Inflammatory macrophage treated with lipopolysaccharide for 4 hours (primary cell): ENCODE measurements at regions not wholly inside any gene's neighbourhood (a gene's known extent, or its start where the extent isn't known, plus 50 kb on each side); places are given as distances from the start of the nearest gene placed in this dataset.
"Not testable (repeated sequence)": the region's sequence is repeated elsewhere in the genome, so short reads cannot be mapped to it uniquely, and the experiment has no call there.

Source experiments
- DNase-seq: peaks from one replicate; pipeline ENCODE4 v3.0.0-alpha.2; 2020

DNA sequence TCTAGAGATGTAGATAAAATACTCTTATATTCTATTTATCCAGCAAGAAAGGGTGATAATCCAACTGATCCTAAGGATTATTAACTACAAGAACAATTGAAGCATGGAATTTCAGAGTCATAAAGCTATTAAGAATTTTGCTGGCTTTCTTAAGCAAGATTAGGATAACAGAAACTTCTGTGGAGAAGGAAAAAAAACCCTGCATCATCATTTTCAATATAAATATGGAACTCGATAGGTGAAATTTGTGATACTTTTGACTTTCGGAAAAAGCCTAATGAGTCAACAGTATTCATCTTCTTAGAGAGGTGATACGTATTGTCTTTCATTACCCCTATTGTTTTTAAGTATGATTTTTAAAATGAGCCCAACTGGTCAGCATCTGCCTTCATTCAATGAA, 593.3 kb downstream of the CPS1 start:
- DNase-seq = no peak

- no peak for DNase-seq
Observed at GRCh38 chr2:211157211-211157610, 600.8 kb downstream of the CPS1 start.

DNA sequence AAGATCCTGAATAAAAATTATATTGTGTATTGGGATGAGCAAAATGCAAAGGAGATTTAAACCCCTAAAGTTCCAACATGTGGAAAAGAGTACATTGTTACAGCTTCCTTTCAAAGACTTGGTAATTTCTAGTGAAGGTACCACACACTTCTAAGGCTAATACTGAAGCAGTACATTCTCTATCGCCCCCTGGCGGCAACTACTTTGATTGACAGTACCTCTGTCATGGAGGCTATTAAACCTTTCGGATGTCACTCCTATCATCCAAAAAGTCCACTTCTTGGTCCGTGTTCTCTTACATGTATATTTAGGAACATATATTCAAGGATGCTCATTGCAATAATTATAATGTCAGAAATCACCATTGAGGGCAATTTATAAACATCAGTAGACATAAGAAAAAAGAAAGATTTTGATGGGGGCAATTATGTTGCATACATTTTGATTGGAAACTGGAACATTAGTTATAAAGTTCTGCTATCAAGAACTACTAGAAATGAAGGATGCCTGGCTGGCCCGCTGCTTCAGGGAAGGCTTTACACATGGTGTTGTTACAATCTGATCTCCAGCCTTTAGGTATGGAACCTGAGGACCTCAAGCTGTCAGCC, 601.6 kb downstream of the CPS1 start:
- peak; percentile 71 for DNase-seq

DNA sequence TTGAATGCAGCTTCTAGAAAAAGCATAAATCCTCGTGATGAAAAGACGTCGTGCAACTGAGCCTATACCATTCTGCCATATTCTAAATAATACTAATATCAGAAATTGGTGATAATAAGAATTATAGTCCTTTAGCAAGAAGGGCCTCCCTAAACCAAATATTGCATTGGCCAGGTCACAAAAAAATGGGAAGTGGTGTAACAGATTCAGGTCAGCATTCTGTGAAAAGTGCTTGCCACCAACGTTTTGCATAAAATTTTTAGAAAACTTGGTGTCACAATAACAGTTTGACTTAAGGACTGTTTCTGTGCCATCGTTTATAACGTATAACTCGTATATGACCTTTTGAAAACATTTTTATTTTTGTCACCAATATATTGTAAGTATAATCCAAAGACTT, 603.6 kb downstream of the CPS1 start:
- DNase-seq = no peak

DNA sequence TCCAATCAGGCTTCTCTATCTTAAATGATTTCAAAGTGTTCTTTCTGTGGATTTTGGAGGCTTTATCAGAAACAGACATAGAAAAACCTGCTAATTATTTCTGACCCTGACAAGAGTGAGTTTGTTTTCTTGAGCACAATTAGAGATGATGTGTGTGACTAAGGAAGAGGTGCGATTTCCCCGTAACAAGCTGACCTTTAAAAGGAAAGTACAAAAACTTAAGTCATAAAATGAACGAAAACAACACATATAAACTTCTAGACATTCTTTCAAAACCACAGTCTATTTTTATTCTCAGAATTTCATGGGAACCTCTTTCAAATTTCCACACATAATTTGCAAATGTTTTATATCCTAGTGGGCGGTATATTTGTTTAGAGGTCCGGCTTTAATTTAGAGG, 604.8 kb downstream of the CPS1 start:
- DNase-seq = no peak

DNA sequence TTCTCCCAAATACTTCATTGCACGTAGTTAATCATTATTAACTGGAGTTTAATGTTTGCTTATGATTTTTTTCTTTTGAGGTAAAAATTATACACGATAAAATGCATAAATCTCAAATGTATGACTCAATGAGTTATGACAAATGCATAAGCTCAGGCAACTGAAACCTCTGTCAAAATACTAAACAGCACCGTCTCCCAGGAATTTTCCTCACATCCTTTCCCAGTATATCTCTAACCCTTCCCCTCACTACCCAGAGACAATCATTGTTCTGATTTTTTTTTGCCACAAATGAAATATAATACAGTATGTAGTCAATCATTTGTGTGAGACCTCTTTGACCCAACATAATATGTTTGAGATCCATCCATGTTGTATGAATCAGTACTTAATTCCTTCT, 606.5 kb downstream of the CPS1 start:
- no peak for DNase-seq

GRCh38 chr2:211170843-211171242, 614.4 kb downstream of the CPS1 start:
- no peak for DNase-seq

GRCh38 chr2:211174021-211174420, 617.6 kb downstream of the CPS1 start:
- DNase-seq = no peak

DNA sequence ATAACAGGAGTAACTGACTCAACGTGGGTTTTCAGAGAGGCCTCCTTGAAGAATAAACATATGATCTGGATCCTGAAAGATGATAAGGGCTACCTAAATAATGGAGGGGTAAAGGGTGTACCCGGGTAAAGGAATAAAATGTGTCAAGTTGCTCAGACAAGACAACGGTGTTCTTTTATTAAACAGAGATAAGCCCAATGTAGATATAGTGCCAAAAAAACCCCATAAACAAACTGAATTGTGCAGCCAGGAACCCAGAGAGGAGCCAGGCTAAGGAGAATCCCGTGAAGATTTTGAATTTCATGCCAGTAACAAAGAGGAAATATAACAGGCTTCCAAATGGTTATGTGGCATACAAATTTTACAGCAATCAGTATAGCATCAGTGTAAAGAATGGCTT, 618.2 kb downstream of the CPS1 start:
- DNase-seq = no peak

DNA sequence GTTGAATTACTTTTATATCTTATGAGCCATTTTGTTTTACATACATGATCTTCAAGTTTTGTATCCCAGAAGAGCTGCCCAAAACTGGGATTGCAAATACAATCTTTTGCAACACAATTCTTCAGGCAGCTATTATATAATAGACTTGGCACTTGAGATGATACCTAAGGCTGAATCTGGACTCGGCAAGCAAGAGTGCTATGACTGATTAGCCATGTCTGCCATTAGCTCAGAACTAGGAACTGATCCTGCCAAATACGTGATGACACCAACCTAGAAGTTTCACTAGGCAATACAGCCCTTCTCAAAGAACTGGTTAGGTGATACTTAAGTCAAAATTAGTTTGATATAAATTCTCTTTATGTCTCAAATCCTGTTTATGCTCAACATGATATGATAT, 619.6 kb downstream of the CPS1 start:
- DNase-seq = no peak

DNA sequence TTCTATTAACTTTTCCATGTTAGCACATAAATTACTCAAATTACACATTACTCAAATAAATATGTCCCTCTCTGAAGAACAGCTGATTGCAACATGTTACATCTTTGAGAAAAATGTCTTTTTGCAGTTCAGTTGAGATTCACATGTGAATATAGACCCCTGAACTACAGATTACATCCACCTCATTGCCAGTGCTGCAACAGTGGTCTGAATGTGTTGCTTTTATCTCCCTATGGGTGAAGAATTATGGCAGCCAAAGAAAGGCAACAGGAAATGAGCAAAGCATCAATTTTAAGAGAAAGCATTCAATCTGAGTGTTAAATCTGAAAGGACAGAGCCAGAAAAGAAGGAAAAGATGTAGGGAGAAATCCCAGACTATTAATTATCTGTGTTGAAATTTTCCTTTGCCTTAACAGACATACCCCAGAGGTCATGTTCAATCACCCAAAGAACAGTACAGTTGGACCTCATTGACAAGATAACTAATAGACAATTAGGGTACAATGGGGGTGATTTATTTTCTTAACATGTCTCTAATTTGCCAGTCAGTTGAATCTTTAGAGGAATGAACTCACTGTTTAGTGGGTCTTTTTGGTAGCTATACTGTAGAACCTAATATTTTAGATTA, 620.2 kb downstream of the CPS1 start:
- DNase-seq = no peak

DNA sequence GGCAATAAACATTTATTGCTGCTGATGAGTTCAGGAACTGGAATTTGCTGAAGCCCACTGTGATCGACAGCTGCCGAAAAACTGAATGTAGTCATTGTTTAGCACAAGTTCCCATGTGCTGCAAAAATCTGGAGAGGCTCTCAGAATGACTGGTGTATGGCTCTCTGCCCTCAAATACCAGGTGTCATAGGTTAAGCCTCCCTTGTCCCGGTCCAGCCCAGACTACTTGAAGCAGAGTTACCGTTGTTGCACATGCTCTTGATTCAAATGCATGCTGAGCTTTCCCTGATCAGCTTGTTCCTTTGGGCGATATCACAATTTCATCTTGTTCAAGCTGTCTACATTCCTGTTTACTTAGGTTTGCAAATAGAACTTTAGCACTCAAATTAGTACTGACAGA, 625.2 kb downstream of the CPS1 start:
- no peak for DNase-seq

DNA sequence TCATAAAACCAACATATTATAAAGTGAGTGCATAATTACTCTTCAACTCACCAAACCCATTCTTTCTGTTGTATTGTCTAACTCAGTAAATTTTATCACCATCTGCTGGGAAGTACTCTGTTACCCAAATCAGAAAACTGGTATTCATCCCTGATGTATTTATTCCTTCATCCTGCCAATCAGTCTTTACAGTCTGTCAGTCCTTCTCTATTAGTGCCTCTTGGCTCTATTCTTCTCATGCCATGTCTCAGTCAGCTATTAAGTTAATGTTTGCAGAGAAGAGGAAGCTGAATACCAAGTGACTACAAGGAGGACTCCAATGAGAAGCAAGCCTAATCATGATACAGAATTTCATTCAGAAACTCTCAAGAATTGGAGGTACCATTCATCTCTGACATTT, 631.2 kb downstream of the CPS1 start:
- no peak for DNase-seq

GRCh38 chr2:211203986-211204385, 647.6 kb downstream of the CPS1 start:
- no peak for DNase-seq

DNA sequence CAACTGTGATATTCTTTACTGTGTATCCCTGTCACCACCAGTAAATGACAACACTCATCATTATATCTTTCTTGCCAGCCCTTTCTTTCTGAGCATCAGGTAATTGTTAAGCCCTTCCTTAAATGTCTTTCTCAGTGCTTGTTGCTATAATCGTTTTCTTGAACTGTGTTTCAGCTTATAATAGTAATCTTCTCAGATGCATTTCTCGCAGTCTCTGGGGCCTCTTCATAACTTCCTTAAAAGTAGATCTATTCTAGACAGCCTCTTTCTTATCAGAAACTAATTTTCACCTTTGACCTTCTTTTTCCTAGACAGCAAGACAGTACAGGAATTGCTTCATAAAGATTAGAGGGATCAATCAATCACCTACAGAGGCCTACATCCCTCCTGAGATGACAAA, 648.1 kb downstream of the CPS1 start:
- DNase-seq = no peak

DNA sequence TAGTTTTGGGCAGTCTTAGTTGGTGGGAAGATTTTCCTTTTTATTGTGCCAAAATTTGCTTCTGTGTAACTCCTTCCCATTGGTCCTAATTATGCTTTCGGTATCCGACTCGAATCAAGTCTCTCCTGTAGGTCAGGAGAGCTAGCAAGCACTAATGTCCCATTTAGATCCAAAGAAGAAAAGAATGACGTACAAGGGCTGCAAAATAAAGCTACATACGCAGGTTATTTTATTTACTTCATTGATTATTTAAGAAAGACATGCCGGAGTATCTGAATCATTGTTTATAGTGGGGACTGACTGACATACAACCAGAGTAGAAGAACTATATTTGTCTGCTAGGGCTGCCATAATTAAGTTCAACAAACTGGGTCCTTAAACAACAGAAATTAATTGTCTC, 648.5 kb downstream of the CPS1 start:
- DNase-seq = no peak

GRCh38 chr2:211205358-211205757, 649.0 kb downstream of the CPS1 start:
- no peak for DNase-seq

- DNase-seq = no peak
Observed at GRCh38 chr2:211205836-211206235, 649.4 kb downstream of the CPS1 start.

- DNase-seq = no peak
Observed at GRCh38 chr2:211216221-211216620, 659.8 kb downstream of the CPS1 start.

GRCh38 chr2:211219548-211219947, 663.1 kb downstream of the CPS1 start:
- not testable (repeated sequence) for DNase-seq

GRCh38 chr2:211225784-211226183, 669.4 kb downstream of the CPS1 start:
- DNase-seq = no peak

DNA sequence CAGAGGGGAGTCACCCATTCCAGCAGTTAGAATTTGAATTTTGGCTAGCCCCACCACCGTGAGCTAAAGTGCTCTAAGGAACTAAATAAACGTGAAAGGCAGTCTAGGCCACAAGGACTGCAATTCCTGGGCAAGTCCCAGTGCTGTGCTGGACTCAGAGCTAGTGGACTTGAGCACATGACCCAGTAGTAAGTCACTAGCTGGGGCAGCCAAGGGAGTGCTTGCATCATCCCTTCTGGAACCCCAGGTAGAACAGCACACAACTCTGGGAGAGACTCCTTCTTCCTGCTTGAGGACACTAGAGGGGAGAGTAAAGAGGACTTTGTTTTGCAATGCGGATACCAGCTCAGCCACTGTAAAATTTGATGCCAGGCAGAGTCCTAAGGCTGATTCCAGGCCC, 672.2 kb downstream of the CPS1 start:
- DNase-seq = no peak

DNA sequence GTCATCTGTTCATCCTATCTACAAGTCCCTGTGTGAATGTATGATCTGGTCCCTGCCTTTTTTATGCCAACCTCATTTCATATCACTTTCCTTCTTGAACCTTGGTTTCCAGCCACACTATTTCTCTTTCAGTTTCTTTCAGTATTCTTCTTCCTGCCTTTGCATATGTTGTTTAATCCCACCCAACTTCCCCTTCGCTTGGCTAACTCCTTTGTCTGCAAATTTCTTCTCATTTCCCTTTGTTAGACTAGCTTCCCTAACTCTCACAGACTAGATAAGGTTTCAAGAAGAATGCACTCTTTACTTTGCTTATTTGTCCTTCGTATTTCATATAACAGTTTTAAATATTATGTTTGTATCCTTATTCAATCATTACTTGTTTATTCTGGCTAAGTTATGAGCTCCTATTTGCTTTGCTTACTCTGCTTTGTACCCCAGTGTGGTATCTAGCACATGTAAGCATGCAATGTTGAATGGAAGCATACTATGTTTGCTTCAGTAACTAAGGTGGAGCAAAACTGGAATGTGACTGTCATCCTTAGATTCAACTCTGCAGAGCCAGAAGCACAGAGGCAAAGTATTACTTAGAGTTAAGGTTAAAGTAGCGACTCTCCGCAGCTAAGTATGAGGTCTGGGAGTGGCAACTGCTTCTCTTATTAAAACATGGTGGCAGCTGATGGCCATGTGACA, 681.3 kb downstream of the CPS1 start:
- no peak for DNase-seq

DNA sequence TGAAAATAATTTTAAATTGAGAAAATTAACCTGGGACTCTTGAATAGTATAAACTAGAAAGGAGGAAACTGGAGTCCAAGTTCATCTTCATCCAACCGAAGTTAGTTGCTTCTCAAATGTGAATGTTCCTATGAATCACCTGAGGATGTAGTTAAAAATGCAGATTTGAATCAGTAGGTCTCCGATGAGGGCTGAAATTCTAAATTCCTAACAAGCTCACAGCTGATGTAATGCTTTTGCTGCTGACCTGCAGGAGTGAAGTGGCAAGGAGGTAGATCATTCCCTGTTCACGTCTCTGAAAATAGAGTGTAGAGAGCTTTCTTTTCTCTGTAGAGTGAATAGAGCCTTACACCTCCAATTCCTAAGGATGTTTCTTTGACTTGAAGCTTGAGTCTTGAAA, 685.5 kb downstream of the CPS1 start:
- no peak for DNase-seq

GRCh38 chr2:211247751-211248150, 691.4 kb downstream of the CPS1 start:
- no peak for DNase-seq
